Transverse colon (tissue), 4 donors: ENCODE measurements at regions not wholly inside any gene's neighbourhood (a gene's known extent, or its start where the extent isn't known, plus 50 kb on each side); places are given as distances from the start of the nearest gene placed in this dataset.

Experiments
- DNase-seq: peaks from one replicate; pipeline ENCODE4 v3.0.0-alpha.2; 2019
- H3K27ac ChIP-seq, 4 donors: fragments of 200-600 bp; sonication (generic); 2 replicates each; pipeline ENCODE4 v1.5.1; 2016 to 2018; ENCODE audit warnings: inconsistent platforms in 4 of 4
- H3K27me3 ChIP-seq: fragments of 200-600 bp; sonication (generic); 2 replicates; pipeline ENCODE4 v1.5.1; 2017; ENCODE audit warnings: inconsistent platforms
- H3K36me3 ChIP-seq, 4 donors: fragments of 200-600 bp; sonication (generic); 2 replicates each; pipeline ENCODE4 v1.5.1; 2017 to 2019; ENCODE audit warnings: inconsistent platforms in 4 of 4
- H3K4me1 ChIP-seq, 4 donors: fragments of 200-600 bp; sonication (generic); 2 replicates each; pipeline ENCODE4 v1.5.1; 2017 to 2020; ENCODE audit warnings: inconsistent platforms in 4 of 4
- H3K4me3 ChIP-seq, 4 donors: fragments of 200-600 bp; sonication (generic); 1 replicate in 1 of 4; 2 replicates in 3 of 4; pipeline versions ENCODE4 v1.5.1 to v1.6.1; 2017 to 2019; ENCODE audit warnings: inconsistent platforms in 4 of 4
- H3K9me3 ChIP-seq, 2 donors: fragments of 200-600 bp; sonication (generic); 2 replicates each; pipeline ENCODE4 v1.5.1; 2017 to 2019; ENCODE audit warnings: inconsistent platforms in 2 of 2
- EP300 ChIP-seq: sonication (generic); formaldehyde crosslinking; IDR thresholded peaks from one replicate; pipeline ENCODE4 v1.6.1; 2017; ENCODE audit warnings: antibody characterized with exemption, low read depth
- POLR2A ChIP-seq: fragments of 450-650 bp; IDR thresholded peaks from one replicate; pipeline ENCODE4 v1.6.1; 2016; ENCODE audit warnings: antibody characterized with exemption, mild to moderate bottlenecking, moderate library complexity
- POLR2AphosphoS5 ChIP-seq, 3 donors: sonication (generic); formaldehyde crosslinking; IDR thresholded peaks; one replicate each; pipeline ENCODE4 v1.6.1; 2016; ENCODE audit warnings: antibody characterized with exemption in 3 of 3
- WGBS, 2 donors: methylation state at CpG; one replicate each; pipeline ENCODE4 v1.1.5; 2018; ENCODE audit warnings: low coverage in 1 of 2; 5-methylcytosine and 5-hydroxymethylcytosine counted together
- in situ Hi-C, 4 donors: fragments of 200-750 bp; cut with MboI; loops; one replicate each; pipeline versions ENCODE4 v1.15.0 to v1.15.1; 2017; ENCODE audit warnings: low sequenced_read_pairs in 3 of 4, low pct_ligation_motif_present in 1 of 4, low pct_unique_long_range_greater_than_20kb in 1 of 4
- intact Hi-C: fragments of 100-400 bp; cut with DNase I; formaldehyde crosslinking; loops from one replicate; pipeline ENCODE4 v1.15.1; 2023; ENCODE audit warnings: low total_unique reads
- TF ChIP-seq, protein P1 (sequence below), 5 experiments: fragments of 200-600 bp in 3 of 5; fragments of 450-650 bp in 2 of 5; sonication (generic) in 3 of 5; IDR thresholded peaks; 1 replicate in 2 of 5; 2 replicates in 3 of 5; pipeline ENCODE4 v1.5.1; 2016 to 2017; ENCODE audit warnings: antibody characterized with exemption in 5 of 5, inconsistent platforms in 3 of 5, mild to moderate bottlenecking in 2 of 5, moderate library complexity in 1 of 5

DNA sequence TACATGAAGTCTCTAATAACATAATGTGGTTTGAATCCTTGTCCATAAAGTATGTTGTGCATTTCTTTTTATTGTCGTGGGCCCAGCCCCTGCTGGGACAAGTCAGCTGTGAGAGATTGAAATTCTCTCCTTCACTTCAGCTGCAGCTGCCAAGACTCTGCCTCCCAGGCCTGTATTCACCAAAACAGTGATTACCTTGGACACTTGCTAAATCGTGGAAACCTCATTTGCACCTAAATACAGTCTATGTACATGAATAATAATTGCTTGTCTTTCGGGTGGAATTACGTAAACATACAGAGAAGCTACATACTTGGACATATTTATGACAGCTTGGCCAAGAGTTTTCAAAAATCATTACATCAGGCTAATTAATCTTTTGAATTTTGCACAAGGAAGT is 898.5 kb upstream of the SEMA6A start:
- in situ Hi-C loops: no loop called here
- Histone ChIP-seq H3K9me3 (no peaks in the 10 kb centered on the region), H3K27ac (no peak overlapping the region), H3K27me3 (no peaks in the 10 kb centered on the region), H3K36me3 (no peaks in the 10 kb centered on the region), H3K4me1 (no peaks in the 10 kb centered on the region), H3K4me3 (no peak overlapping the region)
- intact Hi-C loops: no loop called here
- DNase-seq: no peak
- 63 to 64% methylated on average over 4 of the region's 4 CpGs for WGBS, 2 donors
- no peak for TF ChIP-seq EP300
- no peak for TF ChIP-seq POLR2A
- TF ChIP-seq POLR2AphosphoS5 (IDR thresholded peaks at IDR 0.05): no peak
- TF ChIP-seq, protein P1, sequence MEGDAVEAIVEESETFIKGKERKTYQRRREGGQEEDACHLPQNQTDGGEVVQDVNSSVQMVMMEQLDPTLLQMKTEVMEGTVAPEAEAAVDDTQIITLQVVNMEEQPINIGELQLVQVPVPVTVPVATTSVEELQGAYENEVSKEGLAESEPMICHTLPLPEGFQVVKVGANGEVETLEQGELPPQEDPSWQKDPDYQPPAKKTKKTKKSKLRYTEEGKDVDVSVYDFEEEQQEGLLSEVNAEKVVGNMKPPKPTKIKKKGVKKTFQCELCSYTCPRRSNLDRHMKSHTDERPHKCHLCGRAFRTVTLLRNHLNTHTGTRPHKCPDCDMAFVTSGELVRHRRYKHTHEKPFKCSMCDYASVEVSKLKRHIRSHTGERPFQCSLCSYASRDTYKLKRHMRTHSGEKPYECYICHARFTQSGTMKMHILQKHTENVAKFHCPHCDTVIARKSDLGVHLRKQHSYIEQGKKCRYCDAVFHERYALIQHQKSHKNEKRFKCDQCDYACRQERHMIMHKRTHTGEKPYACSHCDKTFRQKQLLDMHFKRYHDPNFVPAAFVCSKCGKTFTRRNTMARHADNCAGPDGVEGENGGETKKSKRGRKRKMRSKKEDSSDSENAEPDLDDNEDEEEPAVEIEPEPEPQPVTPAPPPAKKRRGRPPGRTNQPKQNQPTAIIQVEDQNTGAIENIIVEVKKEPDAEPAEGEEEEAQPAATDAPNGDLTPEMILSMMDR (IDR thresholded peaks at IDR 0.05): no peak

DNA sequence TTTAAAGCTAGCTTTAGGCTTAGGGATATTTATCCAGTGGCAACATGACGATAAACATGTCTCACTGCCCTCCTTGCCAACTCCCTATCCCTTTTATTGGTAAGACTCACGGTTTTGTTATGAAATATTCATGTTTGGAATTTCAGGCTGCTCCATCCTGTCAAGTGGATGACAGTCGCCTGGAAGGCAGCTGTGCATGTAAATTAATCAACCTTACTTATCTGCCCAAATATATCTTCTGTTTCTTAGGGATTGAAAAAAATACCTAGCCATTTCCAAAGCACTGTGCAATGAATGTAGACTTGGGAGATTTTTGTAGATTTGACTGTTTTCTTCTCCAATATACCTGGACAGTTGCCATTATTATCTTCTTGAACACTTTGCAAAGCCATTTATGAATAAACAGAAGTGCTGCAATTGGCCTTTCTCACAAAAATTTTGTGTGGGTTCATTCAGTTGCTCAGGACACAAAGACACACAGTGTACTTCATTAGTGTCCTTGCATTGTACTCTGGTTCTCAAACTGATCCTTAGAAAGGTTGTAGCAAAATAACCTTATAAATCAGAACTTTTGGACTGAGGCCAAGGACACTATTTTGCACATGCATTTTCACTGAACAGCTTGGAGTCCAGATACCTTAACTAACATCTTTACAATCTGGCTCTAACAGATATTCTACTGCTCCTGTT is 889.4 kb upstream of the SEMA6A start:
- H3K36me3 ChIP-seq: no peaks in the 10 kb centered on the region
- H3K9me3 ChIP-seq: no peaks in the 10 kb centered on the region
- no peaks in the 10 kb centered on the region for H3K27me3 ChIP-seq
- DNase-seq: no peak
- TF ChIP-seq POLR2AphosphoS5 (IDR thresholded peaks at IDR 0.05): no peak
- TF ChIP-seq EP300: no peak
- TF ChIP-seq POLR2A: no peak
- TF ChIP-seq, protein P1 (IDR thresholded peaks at IDR 0.05): no peak
- H3K4me3 ChIP-seq: no peak overlapping the region
- in situ Hi-C loops (no loop called here), intact Hi-C loops (no loop called here)
- no peak overlapping the region for H3K27ac ChIP-seq
- no peaks in the 10 kb centered on the region for H3K4me1 ChIP-seq
- WGBS, 2 donors: 53 to 56% methylated on average over 3 of the region's 3 CpGs

DNA sequence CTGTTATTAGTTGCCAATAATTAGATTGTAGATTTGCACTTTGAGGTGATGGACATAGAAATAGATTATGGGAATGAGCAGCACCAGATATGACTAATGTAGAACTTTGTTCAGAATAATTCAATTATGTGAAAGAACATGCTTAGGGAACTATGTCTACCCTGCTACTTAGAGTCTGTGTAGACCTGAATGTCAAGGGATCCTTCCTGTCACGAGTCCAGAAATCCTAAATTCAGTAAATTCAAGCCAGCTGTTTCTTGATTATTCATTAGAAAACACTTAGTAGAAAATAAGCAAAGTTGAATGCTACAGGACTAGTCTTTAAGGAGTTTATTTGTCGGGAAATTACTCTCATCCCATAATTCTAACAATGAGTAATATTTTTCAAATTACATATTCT is 887.3 kb upstream of the SEMA6A start:
- intact Hi-C loops: no loop called here
- TF ChIP-seq, protein P1 (IDR thresholded peaks at IDR 0.05): no peak
- TF ChIP-seq EP300 (no peak), POLR2A (no peak), POLR2AphosphoS5 (IDR thresholded peaks at IDR 0.05) (no peak)
- no peaks in the 10 kb centered on the region for H3K27me3 ChIP-seq
- DNase-seq: no peak
- H3K36me3 ChIP-seq: no peaks in the 10 kb centered on the region
- 70 to 80% methylated on average over 2 of the region's 2 CpGs for WGBS, 2 donors
- no peak overlapping the region for H3K4me3 ChIP-seq
- H3K4me1 ChIP-seq: no peaks in the 10 kb centered on the region
- H3K27ac ChIP-seq: no peak overlapping the region
- in situ Hi-C loops: no loop called here
- no peaks in the 10 kb centered on the region for H3K9me3 ChIP-seq

DNA sequence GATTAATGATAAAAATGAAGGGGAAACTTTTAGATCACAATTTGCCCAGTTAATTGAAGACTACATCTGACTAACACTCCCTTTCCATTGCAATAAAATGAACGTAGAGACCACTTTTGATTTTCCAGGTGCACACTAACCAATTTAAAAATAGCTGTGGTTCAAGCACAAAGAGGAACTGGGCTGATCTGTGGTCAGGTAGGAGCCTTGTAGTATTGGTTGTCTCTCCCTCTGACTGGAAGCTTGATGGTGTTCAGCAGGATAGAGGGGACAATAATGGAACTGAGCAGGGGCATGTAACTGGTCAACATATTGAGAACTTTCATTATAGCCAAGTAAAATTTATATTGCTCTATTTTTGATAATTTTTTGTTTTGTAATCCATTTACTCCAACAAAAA is 886.8 kb upstream of the SEMA6A start:
- Histone ChIP-seq H3K27ac (no peak overlapping the region), H3K9me3 (no peaks in the 10 kb centered on the region), H3K4me1 (no peaks in the 10 kb centered on the region), H3K36me3 (no peaks in the 10 kb centered on the region), H3K27me3 (no peaks in the 10 kb centered on the region), H3K4me3 (no peak overlapping the region)
- WGBS, 2 donors: 61 to 85% methylated on average over 1 of the region's 1 CpG
- intact Hi-C loops: no loop called here
- no peak for DNase-seq
- TF ChIP-seq EP300 (no peak), POLR2A (no peak), POLR2AphosphoS5 (IDR thresholded peaks at IDR 0.05) (no peak)
- TF ChIP-seq, protein P1 (IDR thresholded peaks at IDR 0.05): no peak
- in situ Hi-C loops: no loop called here
